ENCODE measurements at regions not wholly inside any gene's neighbourhood (a gene's known extent, or its start where the extent isn't known, plus 50 kb on each side); places are given as distances from the start of the nearest gene placed in this dataset.

DNA sequence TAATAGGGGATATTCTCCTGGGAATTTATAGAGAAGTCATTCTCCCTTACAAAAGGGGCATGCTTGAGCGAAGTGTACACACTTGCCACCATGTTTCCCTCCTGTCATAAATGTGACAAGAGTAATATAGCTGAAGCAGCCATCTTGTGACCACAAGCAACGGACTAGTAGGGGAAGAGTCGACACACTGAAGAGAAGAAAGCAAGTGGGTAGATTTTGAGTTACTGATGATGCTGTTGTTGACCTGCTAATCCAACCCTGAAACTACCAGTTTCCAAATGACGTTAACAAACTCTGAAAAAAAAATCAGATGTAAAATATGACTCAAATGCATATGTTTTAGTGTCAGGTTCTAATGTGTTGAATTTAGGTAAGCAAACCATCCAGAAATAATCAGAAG is 350.4 kb downstream of the CDH10 start:
- H3K36me3 ChIP-seq (ENCODE audit: control insufficient read depth in 4 of 4, insufficient read depth in 4 of 4, low read length in 4 of 4), result no peaks in the 10 kb centered on the region
- no peak overlapping the region for H3K4me3 ChIP-seq
- no peaks in the 10 kb centered on the region for H3K9me3 ChIP-seq (ENCODE audit: control insufficient read depth in 4 of 4, insufficient read depth in 3 of 4, low read length in 3 of 4)
- H3K4me1 ChIP-seq (ENCODE audit: control insufficient read depth in 5 of 5, insufficient read depth in 5 of 5, low read length in 5 of 5), result no peaks in the 10 kb centered on the region
- no peak overlapping the region for H3K9ac ChIP-seq (ENCODE audit: insufficient read depth in 1 of 2, low read length in 2 of 2)
- H3K27me3 ChIP-seq (ENCODE audit: control insufficient read depth in 3 of 3, insufficient read depth in 3 of 3, low read length in 2 of 3), result no peaks in the 10 kb centered on the region
- no peak for ATAC-seq (ENCODE audit: insufficient read depth, low FRiP score)
- H3K27ac ChIP-seq (ENCODE audit: low read depth in 1 of 2, low read length in 1 of 2), result no peak overlapping the region
- no peak for DNase-seq
- TF ChIP-seq, protein P1, sequence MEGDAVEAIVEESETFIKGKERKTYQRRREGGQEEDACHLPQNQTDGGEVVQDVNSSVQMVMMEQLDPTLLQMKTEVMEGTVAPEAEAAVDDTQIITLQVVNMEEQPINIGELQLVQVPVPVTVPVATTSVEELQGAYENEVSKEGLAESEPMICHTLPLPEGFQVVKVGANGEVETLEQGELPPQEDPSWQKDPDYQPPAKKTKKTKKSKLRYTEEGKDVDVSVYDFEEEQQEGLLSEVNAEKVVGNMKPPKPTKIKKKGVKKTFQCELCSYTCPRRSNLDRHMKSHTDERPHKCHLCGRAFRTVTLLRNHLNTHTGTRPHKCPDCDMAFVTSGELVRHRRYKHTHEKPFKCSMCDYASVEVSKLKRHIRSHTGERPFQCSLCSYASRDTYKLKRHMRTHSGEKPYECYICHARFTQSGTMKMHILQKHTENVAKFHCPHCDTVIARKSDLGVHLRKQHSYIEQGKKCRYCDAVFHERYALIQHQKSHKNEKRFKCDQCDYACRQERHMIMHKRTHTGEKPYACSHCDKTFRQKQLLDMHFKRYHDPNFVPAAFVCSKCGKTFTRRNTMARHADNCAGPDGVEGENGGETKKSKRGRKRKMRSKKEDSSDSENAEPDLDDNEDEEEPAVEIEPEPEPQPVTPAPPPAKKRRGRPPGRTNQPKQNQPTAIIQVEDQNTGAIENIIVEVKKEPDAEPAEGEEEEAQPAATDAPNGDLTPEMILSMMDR (IDR thresholded peaks at IDR 0.05; ENCODE audit: control extremely low read depth, extremely low read depth), result no peak
- 76 to 83% methylated on average over 4 of the region's 4 CpGs for WGBS, 2 donors

DNA sequence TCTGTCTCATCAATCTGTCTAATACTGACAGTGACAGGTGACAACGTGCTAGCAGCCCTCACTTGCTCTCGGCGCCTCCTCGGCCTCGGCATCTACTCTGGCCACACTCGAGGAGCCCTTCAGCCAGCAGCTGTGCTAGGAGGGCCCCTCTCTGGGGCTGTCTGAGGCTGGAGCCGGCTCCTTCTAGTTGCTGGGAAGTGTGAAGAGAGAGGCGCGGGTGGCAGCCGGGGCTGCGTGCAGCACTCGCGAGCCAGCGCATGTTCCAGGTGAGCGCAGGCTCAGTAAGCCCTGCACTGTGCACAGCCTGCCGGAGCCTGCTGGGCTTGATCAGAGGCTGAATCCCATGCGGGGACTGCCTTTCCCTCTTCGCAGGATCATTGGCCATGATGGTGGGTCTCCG is 330.7 kb downstream of the CDH10 start:
- TF ChIP-seq, protein P1 (IDR thresholded peaks at IDR 0.05; ENCODE audit: control extremely low read depth, extremely low read depth), result no peak
- Histone ChIP-seq H3K27me3 (ENCODE audit: control insufficient read depth in 3 of 3, insufficient read depth in 3 of 3, low read length in 2 of 3) (no peaks in the 10 kb centered on the region), H3K27ac (ENCODE audit: low read depth in 1 of 2, low read length in 1 of 2) (no peak overlapping the region), H3K9me3 (ENCODE audit: control insufficient read depth in 4 of 4, insufficient read depth in 3 of 4, low read length in 3 of 4) (peaks cover 0 to 17% (median 4%) of the 10 kb centered on the region in 4 donors), H3K4me3 (no peak overlapping the region), H3K9ac (ENCODE audit: insufficient read depth in 1 of 2, low read length in 2 of 2) (no peak overlapping the region), H3K36me3 (ENCODE audit: control insufficient read depth in 4 of 4, insufficient read depth in 4 of 4, low read length in 4 of 4) (no peaks in the 10 kb centered on the region), H3K4me1 (ENCODE audit: control insufficient read depth in 5 of 5, insufficient read depth in 5 of 5, low read length in 5 of 5) (no peaks in the 10 kb centered on the region)
- 90 to 92% methylated on average over 19 of the region's 19 CpGs for WGBS, 2 donors
- ATAC-seq (ENCODE audit: insufficient read depth, low FRiP score), result no peak
- DNase-seq, result no peak

DNA sequence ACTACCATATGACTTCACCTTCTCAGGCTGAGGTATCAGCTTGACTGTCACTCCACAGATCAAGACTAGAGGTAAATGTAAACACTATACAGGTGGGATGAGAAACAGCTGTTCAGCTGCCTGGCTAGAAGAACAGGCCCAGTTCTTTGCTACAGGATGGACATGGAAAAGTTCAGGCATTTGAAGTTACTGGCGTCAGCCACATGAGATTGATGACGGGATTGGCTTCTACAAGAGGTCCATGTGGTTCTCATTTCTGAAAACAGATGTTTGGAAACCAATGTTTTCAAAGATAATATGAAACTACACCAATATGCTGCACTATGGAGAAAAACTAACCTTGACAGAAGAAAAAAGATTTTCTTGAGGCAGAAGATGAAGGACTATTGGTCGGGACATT is 324.1 kb downstream of the CDH10 start:
- Histone ChIP-seq H3K9ac (ENCODE audit: insufficient read depth in 1 of 2, low read length in 2 of 2) (no peak overlapping the region), H3K9me3 (ENCODE audit: control insufficient read depth in 4 of 4, insufficient read depth in 3 of 4, low read length in 3 of 4) (no peaks in the 10 kb centered on the region), H3K4me3 (no peak overlapping the region), H3K36me3 (ENCODE audit: control insufficient read depth in 4 of 4, insufficient read depth in 4 of 4, low read length in 4 of 4) (no peaks in the 10 kb centered on the region), H3K27ac (ENCODE audit: low read depth in 1 of 2, low read length in 1 of 2) (no peak overlapping the region), H3K4me1 (ENCODE audit: control insufficient read depth in 5 of 5, insufficient read depth in 5 of 5, low read length in 5 of 5) (no peaks in the 10 kb centered on the region), H3K27me3 (ENCODE audit: control insufficient read depth in 3 of 3, insufficient read depth in 3 of 3, low read length in 2 of 3) (no peaks in the 10 kb centered on the region)
- WGBS, 2 donors, result 83 to 89% methylated on average over 3 of the region's 3 CpGs
- DNase-seq, result no peak
- ATAC-seq (ENCODE audit: insufficient read depth, low FRiP score), result no peak
- TF ChIP-seq, protein P1 (IDR thresholded peaks at IDR 0.05; ENCODE audit: control extremely low read depth, extremely low read depth), result no peak

DNA sequence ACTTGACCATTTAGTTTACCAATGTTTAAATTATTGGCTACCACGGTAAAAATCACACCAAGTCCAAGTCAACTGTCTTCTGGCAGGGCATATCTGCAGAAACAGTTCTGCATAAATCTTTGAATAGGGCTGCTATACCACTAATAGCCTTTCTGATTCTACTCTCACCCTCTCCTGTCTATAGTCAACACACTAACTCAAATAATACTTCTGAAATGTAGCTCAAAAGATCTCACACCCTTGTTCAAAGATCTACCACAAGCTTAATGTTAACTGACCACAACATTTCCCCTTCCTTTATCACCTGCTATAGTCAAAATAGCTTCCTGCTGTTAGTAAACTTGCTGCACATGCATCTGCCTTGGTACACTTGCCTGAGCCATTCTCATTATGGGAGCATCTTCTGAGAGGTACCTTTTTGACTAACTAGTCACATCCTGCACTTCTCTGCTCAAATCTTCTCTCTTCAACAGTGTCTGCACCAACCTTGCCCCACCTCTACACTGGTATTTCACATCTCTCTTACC is 319.4 kb downstream of the CDH10 start:
- 71 to 84% methylated on average over 1 of the region's 1 CpG for WGBS, 2 donors
- Histone ChIP-seq H3K36me3 (ENCODE audit: control insufficient read depth in 4 of 4, insufficient read depth in 4 of 4, low read length in 4 of 4) (no peaks in the 10 kb centered on the region), H3K4me3 (no peak overlapping the region), H3K27me3 (ENCODE audit: control insufficient read depth in 3 of 3, insufficient read depth in 3 of 3, low read length in 2 of 3) (no peaks in the 10 kb centered on the region), H3K9me3 (ENCODE audit: control insufficient read depth in 4 of 4, insufficient read depth in 3 of 4, low read length in 3 of 4) (no peaks in the 10 kb centered on the region), H3K27ac (ENCODE audit: low read depth in 1 of 2, low read length in 1 of 2) (no peak overlapping the region), H3K4me1 (ENCODE audit: control insufficient read depth in 5 of 5, insufficient read depth in 5 of 5, low read length in 5 of 5) (no peaks in the 10 kb centered on the region), H3K9ac (ENCODE audit: insufficient read depth in 1 of 2, low read length in 2 of 2) (no peak overlapping the region)
- DNase-seq (no peak), ATAC-seq (ENCODE audit: insufficient read depth, low FRiP score) (no peak)
- TF ChIP-seq, protein P1 (IDR thresholded peaks at IDR 0.05; ENCODE audit: control extremely low read depth, extremely low read depth), result no peak
